ENCODE measurements at regions not wholly inside any gene's neighbourhood (a gene's known extent, or its start where the extent isn't known, plus 50 kb on each side); places are given as distances from the start of the nearest gene placed in this dataset.

- Histone ChIP-seq H3K4me3 (ENCODE audit: insufficient read depth, low read length, poor library complexity, severe bottlenecking) (no peak overlapping the region), H3K27ac (ENCODE audit: low read depth, low read length) (no peak overlapping the region), H3K9me2 (replicated peaks; ENCODE audit: insufficient read depth, low read length) (no peaks in the 10 kb centered on the region), H3K27me3 (ENCODE audit: low read length) (no peaks in the 10 kb centered on the region), H2AFZ (ENCODE audit: low read depth, low read length, severe bottlenecking) (no peak overlapping the region), H3K9me3 (ENCODE audit: insufficient read depth, low read length) (0 out of 2 replicates have a peak, but pooled peaks cover 5% of the 10 kb centered on the region), H3K4me2 (ENCODE audit: low read depth, low read length, poor library complexity, severe bottlenecking) (no peak overlapping the region), H3K79me2 (ENCODE audit: insufficient read depth, low read length) (no peaks in the 10 kb centered on the region), H4K20me1 (ENCODE audit: low read depth, low read length) (no peaks in the 10 kb centered on the region), H3K9ac (ENCODE audit: low read length) (no peak overlapping the region), H3F3A (ENCODE audit: insufficient read depth) (no peaks in the 10 kb centered on the region), H3K36me3 (ENCODE audit: low read length) (no peaks in the 10 kb centered on the region)
- no peak for TF ChIP-seq CTCF (IDR thresholded peaks at IDR 0.05; ENCODE audit: insufficient read depth, low read length, poor library complexity, severe bottlenecking)
- no peak for TF ChIP-seq EZH2phosphoT487 (conservative IDR thresholded peaks at IDR 0.05; ENCODE audit: low read length)
These were observed 888.6 kb upstream of the NRXN1 start for GRCh38 chr2:51920509-51920908.

DNA sequence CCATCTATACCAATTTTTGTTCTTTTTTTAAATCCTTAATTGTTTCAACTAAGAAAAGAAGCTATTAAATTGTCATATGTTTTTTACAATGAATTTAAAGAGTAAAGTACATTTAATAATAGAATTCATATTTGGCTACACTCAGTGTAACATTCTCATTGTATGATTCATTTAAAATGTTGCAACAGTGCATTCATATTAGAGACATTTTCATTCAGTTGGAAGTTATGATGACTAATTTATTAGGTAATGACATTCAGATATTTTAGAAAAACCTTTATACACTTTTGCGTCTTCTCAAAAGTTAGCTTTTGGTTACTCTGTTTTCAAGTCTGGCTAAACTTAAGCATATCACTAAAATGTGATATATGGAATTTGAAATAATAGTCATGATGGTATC is 887.5 kb upstream of the NRXN1 start:
- H2AFZ ChIP-seq (ENCODE audit: low read depth, low read length, severe bottlenecking): no peak overlapping the region
- H3K4me2 ChIP-seq (ENCODE audit: low read depth, low read length, poor library complexity, severe bottlenecking): no peak overlapping the region
- no peak overlapping the region for H3K9ac ChIP-seq (ENCODE audit: low read length)
- H3K27ac ChIP-seq (ENCODE audit: low read depth, low read length): no peak overlapping the region
- no peaks in the 10 kb centered on the region for H3K36me3 ChIP-seq (ENCODE audit: low read length)
- H3K4me3 ChIP-seq (ENCODE audit: insufficient read depth, low read length, poor library complexity, severe bottlenecking): no peak overlapping the region
- TF ChIP-seq EZH2phosphoT487 (conservative IDR thresholded peaks at IDR 0.05; ENCODE audit: low read length): no peak
- TF ChIP-seq CTCF (IDR thresholded peaks at IDR 0.05; ENCODE audit: insufficient read depth, low read length, poor library complexity, severe bottlenecking): no peak
- H3K9me2 ChIP-seq (replicated peaks; ENCODE audit: insufficient read depth, low read length): no peaks in the 10 kb centered on the region
- no peaks in the 10 kb centered on the region for H3F3A ChIP-seq (ENCODE audit: insufficient read depth)
- no peaks in the 10 kb centered on the region for H4K20me1 ChIP-seq (ENCODE audit: low read depth, low read length)
- no peaks in the 10 kb centered on the region for H3K27me3 ChIP-seq (ENCODE audit: low read length)
- H3K9me3 ChIP-seq (ENCODE audit: insufficient read depth, low read length): no peaks in the 10 kb centered on the region
- no peaks in the 10 kb centered on the region for H3K79me2 ChIP-seq (ENCODE audit: insufficient read depth, low read length)

GRCh38 chr2:51918113-51918512 is 886.2 kb upstream of the NRXN1 start:
- Histone ChIP-seq H4K20me1 (ENCODE audit: low read depth, low read length) (no peaks in the 10 kb centered on the region), H3K4me2 (ENCODE audit: low read depth, low read length, poor library complexity, severe bottlenecking) (no peak overlapping the region), H3K9me2 (replicated peaks; ENCODE audit: insufficient read depth, low read length) (no peaks in the 10 kb centered on the region), H3K9ac (ENCODE audit: low read length) (no peak overlapping the region), H3K79me2 (ENCODE audit: insufficient read depth, low read length) (no peaks in the 10 kb centered on the region), H3K4me3 (ENCODE audit: insufficient read depth, low read length, poor library complexity, severe bottlenecking) (no peak overlapping the region), H3K36me3 (ENCODE audit: low read length) (no peaks in the 10 kb centered on the region), H2AFZ (ENCODE audit: low read depth, low read length, severe bottlenecking) (peak overlapping the region; percentile 74), H3K9me3 (ENCODE audit: insufficient read depth, low read length) (no peaks in the 10 kb centered on the region), H3K27me3 (ENCODE audit: low read length) (no peaks in the 10 kb centered on the region), H3F3A (ENCODE audit: insufficient read depth) (no peaks in the 10 kb centered on the region), H3K27ac (ENCODE audit: low read depth, low read length) (no peak overlapping the region)
- no peak for TF ChIP-seq EZH2phosphoT487 (conservative IDR thresholded peaks at IDR 0.05; ENCODE audit: low read length)
- no peak for TF ChIP-seq CTCF (IDR thresholded peaks at IDR 0.05; ENCODE audit: insufficient read depth, low read length, poor library complexity, severe bottlenecking)

Data from SU-DHL-6 (cell line).